ENCODE measurements at regions not wholly inside any gene's neighbourhood (a gene's known extent, or its start where the extent isn't known, plus 50 kb on each side); places are given as distances from the start of the nearest gene placed in this dataset.

GRCh38 chr12:67760586-67761275 lies 112.2 kb downstream of the DYRK2 start:
- Histone ChIP-seq H3K27me3 (ENCODE audit: control insufficient read depth, insufficient read depth, low read length) (no peaks in the 10 kb centered on the region), H3K4me3 (ENCODE audit: low read depth, low read length) (no peak overlapping the region), H3K36me3 (ENCODE audit: control insufficient read depth, insufficient read depth, low read length) (no peaks in the 10 kb centered on the region)
- no peak for DNase-seq (ENCODE audit: low read depth)
- TF ChIP-seq, protein P1, sequence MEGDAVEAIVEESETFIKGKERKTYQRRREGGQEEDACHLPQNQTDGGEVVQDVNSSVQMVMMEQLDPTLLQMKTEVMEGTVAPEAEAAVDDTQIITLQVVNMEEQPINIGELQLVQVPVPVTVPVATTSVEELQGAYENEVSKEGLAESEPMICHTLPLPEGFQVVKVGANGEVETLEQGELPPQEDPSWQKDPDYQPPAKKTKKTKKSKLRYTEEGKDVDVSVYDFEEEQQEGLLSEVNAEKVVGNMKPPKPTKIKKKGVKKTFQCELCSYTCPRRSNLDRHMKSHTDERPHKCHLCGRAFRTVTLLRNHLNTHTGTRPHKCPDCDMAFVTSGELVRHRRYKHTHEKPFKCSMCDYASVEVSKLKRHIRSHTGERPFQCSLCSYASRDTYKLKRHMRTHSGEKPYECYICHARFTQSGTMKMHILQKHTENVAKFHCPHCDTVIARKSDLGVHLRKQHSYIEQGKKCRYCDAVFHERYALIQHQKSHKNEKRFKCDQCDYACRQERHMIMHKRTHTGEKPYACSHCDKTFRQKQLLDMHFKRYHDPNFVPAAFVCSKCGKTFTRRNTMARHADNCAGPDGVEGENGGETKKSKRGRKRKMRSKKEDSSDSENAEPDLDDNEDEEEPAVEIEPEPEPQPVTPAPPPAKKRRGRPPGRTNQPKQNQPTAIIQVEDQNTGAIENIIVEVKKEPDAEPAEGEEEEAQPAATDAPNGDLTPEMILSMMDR (IDR thresholded peaks at IDR 0.05; ENCODE audit: insufficient read depth, low read length, poor library complexity, severe bottlenecking): no peak

GRCh38 chr12:67761566-67761965 lies 113.0 kb downstream of the DYRK2 start:
- Histone ChIP-seq H3K36me3 (ENCODE audit: control insufficient read depth, insufficient read depth, low read length) (no peaks in the 10 kb centered on the region), H3K27me3 (ENCODE audit: control insufficient read depth, insufficient read depth, low read length) (no peaks in the 10 kb centered on the region), H3K4me3 (ENCODE audit: low read depth, low read length) (no peak overlapping the region)
- no peak for DNase-seq (ENCODE audit: low read depth)
- TF ChIP-seq, protein P1 (IDR thresholded peaks at IDR 0.05; ENCODE audit: insufficient read depth, low read length, poor library complexity, severe bottlenecking): no peak

DNA sequence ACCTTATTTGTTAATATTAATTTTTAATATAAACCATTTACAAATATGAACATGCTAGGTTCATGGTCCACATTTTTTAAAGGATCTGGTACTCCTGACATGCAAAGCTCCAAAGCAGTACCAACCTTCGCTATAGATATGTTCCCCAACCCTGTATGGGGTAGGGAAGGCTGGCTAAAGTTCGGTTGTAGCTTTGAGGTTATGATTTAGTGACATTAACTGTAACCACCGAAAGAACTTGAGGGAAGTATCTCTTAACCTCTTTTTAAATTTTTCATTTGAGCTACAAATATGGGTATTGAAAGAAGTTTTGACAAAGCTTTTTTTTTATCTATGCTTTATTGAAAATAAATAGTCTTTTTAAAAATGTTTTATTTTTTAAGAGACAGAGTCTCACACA lies 115.5 kb downstream of the DYRK2 start:
- Histone ChIP-seq H3K27me3 (ENCODE audit: control insufficient read depth, insufficient read depth, low read length) (no peaks in the 10 kb centered on the region), H3K36me3 (ENCODE audit: control insufficient read depth, insufficient read depth, low read length) (no peaks in the 10 kb centered on the region), H3K4me3 (ENCODE audit: low read depth, low read length) (no peak overlapping the region)
- no peak for DNase-seq (ENCODE audit: low read depth)
- TF ChIP-seq, protein P1 (IDR thresholded peaks at IDR 0.05; ENCODE audit: insufficient read depth, low read length, poor library complexity, severe bottlenecking): no peak

DNA sequence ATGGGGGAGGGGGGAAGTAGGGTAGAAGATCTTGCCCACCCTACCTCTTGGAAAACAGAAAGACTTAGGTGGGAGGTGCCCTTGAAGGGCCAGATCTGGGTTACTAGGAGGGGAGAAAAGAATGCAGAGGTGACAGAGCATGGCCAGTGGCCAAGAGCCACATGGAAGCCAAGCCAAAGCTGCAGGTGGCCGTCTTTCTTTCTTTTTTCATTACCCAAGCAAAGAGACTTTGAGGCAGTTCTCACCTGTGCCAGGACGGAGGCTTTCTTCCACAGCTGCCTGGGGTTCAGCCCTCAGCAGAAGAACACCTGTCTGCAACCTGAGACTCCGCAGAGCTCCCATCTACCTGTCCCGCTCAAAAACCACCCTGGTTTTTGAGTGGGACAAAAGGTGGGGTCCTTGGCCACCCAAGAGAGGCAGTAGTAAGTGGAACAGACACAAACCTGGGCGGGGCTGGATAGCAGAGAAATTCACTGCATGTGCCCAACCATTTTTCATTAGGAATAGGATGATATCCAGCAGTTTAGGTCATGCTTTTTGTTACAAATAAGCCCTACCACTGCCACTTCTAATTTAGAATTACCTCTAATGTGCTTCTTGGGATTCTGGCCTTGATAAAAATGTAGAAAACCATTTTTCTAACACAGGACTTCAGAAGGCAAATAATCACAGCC lies 116.5 kb downstream of the DYRK2 start:
- TF ChIP-seq, protein P1 (IDR thresholded peaks at IDR 0.05; ENCODE audit: insufficient read depth, low read length, poor library complexity, severe bottlenecking): no peak
- H3K27me3 ChIP-seq (ENCODE audit: control insufficient read depth, insufficient read depth, low read length): no peaks in the 10 kb centered on the region

DNA sequence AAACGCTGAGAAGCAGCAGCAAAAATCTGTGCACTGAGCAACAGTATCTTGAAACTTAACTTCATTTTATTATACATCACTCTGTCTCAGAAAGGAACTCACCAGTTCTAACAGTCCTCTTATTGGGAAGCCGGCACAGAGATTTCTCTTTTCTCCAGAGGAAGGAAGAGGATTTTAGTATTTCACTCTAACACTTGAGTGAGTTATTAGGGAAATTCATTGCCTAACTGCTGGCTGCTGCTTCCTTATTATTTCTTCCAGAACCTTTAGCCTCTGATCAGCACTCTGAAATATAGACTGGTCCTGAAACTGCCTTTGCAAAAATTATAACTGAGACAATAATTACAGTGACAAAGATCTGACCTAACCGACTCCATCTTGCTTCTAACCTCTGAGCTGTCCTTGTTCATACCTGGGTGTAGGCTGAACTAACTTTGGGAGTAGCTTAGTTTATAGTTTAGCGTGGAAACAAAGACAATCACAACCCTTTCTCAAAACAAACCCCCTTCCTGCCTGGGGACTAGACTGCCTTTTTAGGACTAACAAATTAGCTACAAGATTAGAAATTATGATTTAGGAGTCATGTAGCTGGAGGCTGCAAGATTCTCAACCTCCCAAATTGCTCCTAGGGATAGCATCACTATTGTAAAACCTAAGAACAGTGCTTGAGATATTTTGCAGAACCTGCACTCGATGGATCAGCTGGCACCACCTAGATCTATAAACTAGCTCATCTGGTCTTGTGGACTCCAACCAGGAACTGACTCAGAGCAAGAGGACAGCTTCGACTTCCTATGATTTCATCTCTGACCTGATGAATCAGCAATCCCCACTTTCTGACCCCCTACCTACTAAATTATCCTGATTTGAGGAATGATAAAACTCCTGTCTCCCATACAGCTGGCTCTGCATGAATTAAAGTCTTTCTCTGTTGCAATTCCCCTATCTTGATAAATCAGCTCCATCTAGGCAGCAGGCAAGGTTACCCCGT lies 117.5 kb downstream of the DYRK2 start:
- TF ChIP-seq, protein P1 (IDR thresholded peaks at IDR 0.05; ENCODE audit: insufficient read depth, low read length, poor library complexity, severe bottlenecking): no peak
- DNase-seq (ENCODE audit: low read depth): peak; percentile 52
- Histone ChIP-seq H3K27me3 (ENCODE audit: control insufficient read depth, insufficient read depth, low read length) (no peaks in the 10 kb centered on the region), H3K36me3 (ENCODE audit: control insufficient read depth, insufficient read depth, low read length) (no peaks in the 10 kb centered on the region), H3K4me3 (ENCODE audit: low read depth, low read length) (no peak overlapping the region)

More for the DNA sequence above, 116.5 kb downstream of the DYRK2 start:
- Histone ChIP-seq H3K36me3 (ENCODE audit: control insufficient read depth, insufficient read depth, low read length) (no peaks in the 10 kb centered on the region), H3K4me3 (ENCODE audit: low read depth, low read length) (no peak overlapping the region)
- no peak for DNase-seq (ENCODE audit: low read depth)
